ENCODE measurements at regions not wholly inside any gene's neighbourhood (a gene's known extent, or its start where the extent isn't known, plus 50 kb on each side); places are given as distances from the start of the nearest gene placed in this dataset.
A peak's percentile ranks its signal among the peaks of the same experiment; 100 is the strongest.

GRCh38 chr2:217277646-217278398 lies 418.0 kb upstream of the TNP1 start:
- peak; percentile 96 for DNase-seq (ENCODE audit: low read depth)
- TF ChIP-seq CTCF (IDR thresholded peaks at IDR 0.05; ENCODE audit: low read length, missing control alignments): no peak
- no peak overlapping the region for H3K4me3 ChIP-seq (replicated peaks; ENCODE audit: low read depth, low read length)

- H3K4me3 ChIP-seq (replicated peaks; ENCODE audit: low read depth, low read length): no peak overlapping the region
- no peak for DNase-seq (ENCODE audit: low read depth)
- no peak for TF ChIP-seq CTCF (IDR thresholded peaks at IDR 0.05; ENCODE audit: low read length, missing control alignments)
Observed at GRCh38 chr2:217276433-217276832, 416.6 kb upstream of the TNP1 start.

- no peak for TF ChIP-seq CTCF (IDR thresholded peaks at IDR 0.05; ENCODE audit: low read length, missing control alignments)
- no peak for DNase-seq (ENCODE audit: low read depth)
- H3K4me3 ChIP-seq (replicated peaks; ENCODE audit: low read depth, low read length): no peak overlapping the region
Observed at GRCh38 chr2:217275091-217275490, 415.2 kb upstream of the TNP1 start.

GRCh38 chr2:217274578-217274977 lies 414.7 kb upstream of the TNP1 start:
- no peak overlapping the region for H3K4me3 ChIP-seq (replicated peaks; ENCODE audit: low read depth, low read length)
- no peak for DNase-seq (ENCODE audit: low read depth)
- no peak for TF ChIP-seq CTCF (IDR thresholded peaks at IDR 0.05; ENCODE audit: low read length, missing control alignments)

- no peak for TF ChIP-seq CTCF (IDR thresholded peaks at IDR 0.05; ENCODE audit: low read length, missing control alignments)
Observed at GRCh38 chr2:217273851-217274250, 414.0 kb upstream of the TNP1 start.

GRCh38 chr2:217273162-217273561 lies 413.3 kb upstream of the TNP1 start:
- no peak overlapping the region for H3K4me3 ChIP-seq (replicated peaks; ENCODE audit: low read depth, low read length)
- DNase-seq (ENCODE audit: low read depth): no peak
- no peak for TF ChIP-seq CTCF (IDR thresholded peaks at IDR 0.05; ENCODE audit: low read length, missing control alignments)

More at GRCh38 chr2:217273851-217274250, 414.0 kb upstream of the TNP1 start:
- H3K4me3 ChIP-seq (replicated peaks; ENCODE audit: low read depth, low read length): no peak overlapping the region
- no peak for DNase-seq (ENCODE audit: low read depth)

- TF ChIP-seq CTCF (IDR thresholded peaks at IDR 0.05; ENCODE audit: low read length, missing control alignments): no peak
- no peak overlapping the region for H3K4me3 ChIP-seq (replicated peaks; ENCODE audit: low read depth, low read length)
- DNase-seq (ENCODE audit: low read depth): no peak
Observed at GRCh38 chr2:217271813-217272212, 411.9 kb upstream of the TNP1 start.

Data from fibroblast of pulmonary artery (primary cell).